Sigmoid colon (tissue), 6 donors: ENCODE measurements at regions not wholly inside any gene's neighbourhood (a gene's known extent, or its start where the extent isn't known, plus 50 kb on each side); places are given as distances from the start of the nearest gene placed in this dataset.

Experiments
- DNase-seq: peaks from one replicate; pipeline ENCODE4 v3.0.0-alpha.2; 2019
- H3K27ac ChIP-seq, 4 donors: fragments of 200-600 bp; sonication (generic); one replicate each; pipeline ENCODE4 v1.5.1; 2016 to 2019; ENCODE audit warnings: mild to moderate bottlenecking in 1 of 4
- H3K27me3 ChIP-seq, 3 donors: fragments of 200-600 bp; sonication (generic); one replicate each; pipeline ENCODE4 v1.5.1; 2019; ENCODE audit warnings: mild to moderate bottlenecking in 1 of 3
- H3K36me3 ChIP-seq, 4 donors: fragments of 200-600 bp; sonication (generic); one replicate each; pipeline ENCODE4 v1.5.1; 2016 to 2019
- H3K4me1 ChIP-seq, 4 donors: fragments of 200-600 bp; sonication (generic); one replicate each; pipeline ENCODE4 v1.5.1; 2017 to 2019
- H3K4me3 ChIP-seq, 4 donors: fragments of 200-600 bp; sonication (generic); one replicate each; pipeline ENCODE4 v1.5.1; 2017 to 2019; ENCODE audit warnings: mild to moderate bottlenecking in 2 of 4, moderate library complexity in 1 of 4
- H3K9me3 ChIP-seq, 4 donors: fragments of 200-600 bp in 3 of 4; sonication (generic) in 3 of 4; one replicate each; pipeline versions ENCODE4 v1.5.1 to v1.6.1; 2013 to 2019
- EP300 ChIP-seq, 4 donors: sonication (generic); formaldehyde crosslinking; IDR thresholded peaks; one replicate each; pipeline ENCODE4 v1.6.1; 2017; ENCODE audit warnings: antibody characterized with exemption in 4 of 4
- POLR2A ChIP-seq, 2 donors: fragments of 450-650 bp; IDR thresholded peaks; one replicate each; pipeline ENCODE4 v1.6.1; 2016; ENCODE audit warnings: antibody characterized with exemption in 2 of 2, mild to moderate bottlenecking in 2 of 2, moderate library complexity in 2 of 2
- POLR2AphosphoS5 ChIP-seq, 4 donors: sonication (generic); formaldehyde crosslinking; IDR thresholded peaks; one replicate each; pipeline ENCODE4 v1.6.1; 2017; ENCODE audit warnings: antibody characterized with exemption in 4 of 4
- WGBS, 2 donors: extraction: QIAGEN DNeasy Blood & Tissue Kit; methylation state at CpG; one replicate each; pipeline ENCODE4 v1.1.7; 2013; 5-methylcytosine and 5-hydroxymethylcytosine counted together
- intact Hi-C: fragments of 100-400 bp; cut with DNase I; formaldehyde crosslinking; loops from one replicate; pipeline ENCODE4 v1.15.1; 2023
- TF ChIP-seq, protein P1 (sequence below), 4 experiments: fragments of 450-650 bp in 3 of 4; fragments of 200-600 bp in 1 of 4; IDR thresholded peaks; one replicate each; pipeline ENCODE4 v1.5.1; 2016 to 2019; ENCODE audit warnings: antibody characterized with exemption in 4 of 4, mild to moderate bottlenecking in 3 of 4, moderate library complexity in 2 of 4
- donor health status: healthy with polysubstance abuse.
- donor health status: healthy.

DNA sequence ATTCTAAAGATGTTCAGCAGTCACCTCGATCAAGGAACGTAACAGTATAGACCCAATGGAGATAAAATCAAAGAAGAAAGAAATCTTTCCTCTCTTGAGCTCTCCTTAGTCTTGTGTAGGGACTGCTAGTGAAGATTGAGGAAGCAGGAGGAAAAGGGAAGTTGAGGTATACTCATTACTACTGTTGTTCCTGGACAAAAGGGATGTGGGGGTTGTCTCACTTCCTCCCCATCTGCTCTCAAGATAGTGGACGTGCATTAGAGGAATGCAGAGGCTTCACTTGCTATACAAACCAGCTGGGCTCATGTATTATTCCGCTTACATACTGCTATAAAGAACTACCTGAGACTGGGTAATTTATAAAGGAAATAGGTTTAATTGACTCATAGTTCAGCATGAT lies 208.9 kb upstream of the ARHGEF9 start:
- H3K4me3 ChIP-seq, result no peak overlapping the region
- TF ChIP-seq, protein P1, sequence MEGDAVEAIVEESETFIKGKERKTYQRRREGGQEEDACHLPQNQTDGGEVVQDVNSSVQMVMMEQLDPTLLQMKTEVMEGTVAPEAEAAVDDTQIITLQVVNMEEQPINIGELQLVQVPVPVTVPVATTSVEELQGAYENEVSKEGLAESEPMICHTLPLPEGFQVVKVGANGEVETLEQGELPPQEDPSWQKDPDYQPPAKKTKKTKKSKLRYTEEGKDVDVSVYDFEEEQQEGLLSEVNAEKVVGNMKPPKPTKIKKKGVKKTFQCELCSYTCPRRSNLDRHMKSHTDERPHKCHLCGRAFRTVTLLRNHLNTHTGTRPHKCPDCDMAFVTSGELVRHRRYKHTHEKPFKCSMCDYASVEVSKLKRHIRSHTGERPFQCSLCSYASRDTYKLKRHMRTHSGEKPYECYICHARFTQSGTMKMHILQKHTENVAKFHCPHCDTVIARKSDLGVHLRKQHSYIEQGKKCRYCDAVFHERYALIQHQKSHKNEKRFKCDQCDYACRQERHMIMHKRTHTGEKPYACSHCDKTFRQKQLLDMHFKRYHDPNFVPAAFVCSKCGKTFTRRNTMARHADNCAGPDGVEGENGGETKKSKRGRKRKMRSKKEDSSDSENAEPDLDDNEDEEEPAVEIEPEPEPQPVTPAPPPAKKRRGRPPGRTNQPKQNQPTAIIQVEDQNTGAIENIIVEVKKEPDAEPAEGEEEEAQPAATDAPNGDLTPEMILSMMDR (IDR thresholded peaks at IDR 0.05), result no peak
- TF ChIP-seq EP300 (IDR thresholded peaks at IDR 0.05) (no peak), POLR2A (IDR thresholded peaks at IDR 0.05) (no peak), POLR2AphosphoS5 (IDR thresholded peaks at IDR 0.05) (no peak)
- intact Hi-C loops, result no loop called here
- H3K27me3 ChIP-seq, result no peaks in the 10 kb centered on the region
- H3K9me3 ChIP-seq, result no peaks in the 10 kb centered on the region
- H3K36me3 ChIP-seq, result no peaks in the 10 kb centered on the region
- 63 to 87% methylated on average over 4 of the region's 4 CpGs for WGBS, 2 donors
- no peak overlapping the region for H3K27ac ChIP-seq
- no peak for DNase-seq
- H3K4me1 ChIP-seq, result no peaks in the 10 kb centered on the region

DNA sequence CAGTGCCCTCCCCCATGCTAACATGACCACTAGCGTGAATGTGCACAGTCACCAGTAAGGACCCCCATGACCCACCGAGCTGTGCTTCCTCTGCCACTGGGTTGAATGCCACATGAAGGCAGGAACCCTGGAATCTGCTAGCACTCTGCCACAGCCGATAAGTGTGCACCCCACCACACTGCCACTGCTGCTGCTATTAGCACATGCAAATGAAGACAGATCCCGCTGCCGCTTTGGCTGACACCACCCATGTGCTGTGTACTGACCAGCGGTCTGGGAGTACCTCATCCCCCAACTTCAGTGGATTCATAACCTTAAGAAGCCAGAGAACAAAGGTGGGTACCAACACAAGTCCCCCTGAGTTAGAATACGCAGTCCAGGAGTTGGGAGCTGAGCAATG lies 200.9 kb upstream of the ARHGEF9 start:
- no peak for DNase-seq
- Histone ChIP-seq H3K36me3 (no peaks in the 10 kb centered on the region), H3K4me1 (no peaks in the 10 kb centered on the region), H3K27ac (no peak overlapping the region), H3K9me3 (no peaks in the 10 kb centered on the region), H3K4me3 (no peak overlapping the region), H3K27me3 (no peaks in the 10 kb centered on the region)
- intact Hi-C loops, result no loop called here
- 88 to 91% methylated on average over 7 of the region's 7 CpGs for WGBS, 2 donors
- TF ChIP-seq EP300 (IDR thresholded peaks at IDR 0.05), result no peak
- TF ChIP-seq POLR2A (IDR thresholded peaks at IDR 0.05), result no peak
- no peak for TF ChIP-seq POLR2AphosphoS5 (IDR thresholded peaks at IDR 0.05)

DNA sequence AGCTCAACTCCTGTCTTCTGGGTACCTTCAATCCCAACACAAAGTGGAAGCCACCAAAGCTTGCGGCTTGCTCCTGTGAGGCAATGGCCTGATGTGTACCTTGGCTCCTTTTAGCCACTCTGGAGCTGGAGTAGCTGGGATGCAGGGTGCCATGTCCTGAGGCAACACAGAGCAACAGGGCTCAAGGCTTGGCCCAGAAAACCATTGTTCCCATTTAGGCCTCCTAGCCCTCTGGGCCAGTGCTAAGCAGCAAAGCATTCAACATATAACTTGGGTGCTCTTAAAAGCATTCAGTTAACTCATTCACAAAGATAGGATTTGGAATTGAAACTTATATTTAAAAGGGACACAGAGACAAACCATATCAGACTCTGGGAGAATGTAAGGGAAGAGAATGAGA lies 194.5 kb upstream of the ARHGEF9 start:
- DNase-seq, result no peak
- Histone ChIP-seq H3K27me3 (no peaks in the 10 kb centered on the region), H3K4me1 (no peaks in the 10 kb centered on the region), H3K27ac (no peak overlapping the region), H3K4me3 (no peak overlapping the region), H3K9me3 (no peaks in the 10 kb centered on the region), H3K36me3 (no peaks in the 10 kb centered on the region)
- TF ChIP-seq POLR2AphosphoS5 (IDR thresholded peaks at IDR 0.05), result no peak
- TF ChIP-seq EP300 (IDR thresholded peaks at IDR 0.05), result no peak
- TF ChIP-seq POLR2A (IDR thresholded peaks at IDR 0.05), result no peak
- TF ChIP-seq, protein P1 (IDR thresholded peaks at IDR 0.05), result no peak
- intact Hi-C loops, result no loop called here
- 98 to 100% methylated on average over 1 of the region's 1 CpG for WGBS, 2 donors

DNA sequence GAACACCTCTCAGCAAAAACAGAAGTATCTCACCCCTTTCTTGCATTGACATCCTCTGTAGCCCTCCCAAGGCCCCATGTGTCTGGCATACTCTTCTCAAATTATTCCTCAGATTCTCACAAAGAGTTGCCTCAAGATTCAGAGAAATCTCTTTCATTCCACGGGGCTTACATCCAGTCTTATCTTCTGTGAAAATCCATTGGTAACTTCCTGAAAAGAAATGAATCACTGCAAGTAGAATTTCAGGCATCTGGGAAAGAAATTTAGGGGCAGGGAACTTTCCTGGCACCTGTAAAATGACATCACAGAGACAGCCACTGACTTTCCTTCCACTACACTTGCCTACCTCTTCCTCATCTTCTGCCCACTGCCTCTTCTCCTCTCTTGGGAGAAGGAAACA lies 182.5 kb upstream of the ARHGEF9 start:
- no peaks in the 10 kb centered on the region for H3K9me3 ChIP-seq
- no peak overlapping the region for H3K4me3 ChIP-seq
- H3K4me1 ChIP-seq, result no peaks in the 10 kb centered on the region
- H3K36me3 ChIP-seq, result no peaks in the 10 kb centered on the region
- no peak for DNase-seq
- TF ChIP-seq EP300 (IDR thresholded peaks at IDR 0.05), result no peak
- no peak for TF ChIP-seq POLR2AphosphoS5 (IDR thresholded peaks at IDR 0.05)
- TF ChIP-seq, protein P1 (IDR thresholded peaks at IDR 0.05), result no peak
- TF ChIP-seq POLR2A (IDR thresholded peaks at IDR 0.05), result no peak
- no peak overlapping the region for H3K27ac ChIP-seq
- intact Hi-C loops, result no loop called here
- H3K27me3 ChIP-seq, result no peaks in the 10 kb centered on the region
- 64 to 71% methylated on average over 1 of the region's 1 CpG for WGBS, 2 donors

DNA sequence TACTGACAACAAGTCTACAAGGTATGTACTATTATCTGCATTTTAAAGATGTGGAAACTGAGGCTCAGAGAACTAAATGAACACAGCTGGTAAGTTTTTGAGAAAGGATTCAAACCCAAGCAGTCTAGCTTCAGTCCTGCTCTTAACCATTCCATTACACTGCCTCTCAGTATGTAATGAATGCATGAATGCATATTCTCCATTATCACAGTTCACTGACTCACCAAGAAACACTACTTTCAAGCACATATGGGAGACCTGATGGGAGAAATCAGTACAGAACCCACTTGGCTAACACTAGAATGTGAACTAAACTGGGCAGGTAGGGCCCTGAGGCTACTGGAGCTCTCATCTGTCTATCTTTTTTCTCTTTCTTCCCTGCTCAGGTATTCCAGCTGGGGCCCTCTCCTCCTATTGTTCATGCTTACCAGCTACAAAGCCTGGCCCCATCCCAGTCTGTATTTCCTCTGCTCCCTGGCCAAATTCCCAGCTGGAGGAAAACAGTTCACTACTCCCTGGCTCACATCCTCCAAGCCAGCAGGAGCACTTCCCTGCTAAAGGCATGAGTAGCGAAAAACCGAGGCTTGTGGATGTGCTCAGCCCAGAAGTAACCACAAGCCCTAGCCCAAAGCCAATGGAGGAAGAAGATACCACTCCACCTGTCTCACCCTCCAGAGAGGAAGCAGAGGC lies 178.2 kb upstream of the ARHGEF9 start:
- Histone ChIP-seq H3K4me1 (no peaks in the 10 kb centered on the region), H3K36me3 (no peaks in the 10 kb centered on the region), H3K4me3 (no peak overlapping the region), H3K27me3 (no peaks in the 10 kb centered on the region), H3K9me3 (no peaks in the 10 kb centered on the region), H3K27ac (no peak overlapping the region)
- intact Hi-C loops, result no loop called here
- DNase-seq, result no peak
- TF ChIP-seq, protein P1 (IDR thresholded peaks at IDR 0.05), result no peak
- TF ChIP-seq EP300 (IDR thresholded peaks at IDR 0.05), result no peak
- no peak for TF ChIP-seq POLR2A (IDR thresholded peaks at IDR 0.05)
- TF ChIP-seq POLR2AphosphoS5 (IDR thresholded peaks at IDR 0.05), result no peak
- 85 to 86% methylated on average over 2 of the region's 2 CpGs for WGBS, 2 donors
